Bronchial epithelial cell (primary cell): ENCODE measurements at regions not wholly inside any gene's neighbourhood (a gene's known extent, or its start where the extent isn't known, plus 50 kb on each side); places are given as distances from the start of the nearest gene placed in this dataset.
A peak's percentile ranks its signal among the peaks of the same experiment; 100 is the strongest.

Experiments
- DNase-seq: peaks from one replicate; pipeline ENCODE4 v3.0.0-alpha.2; 2010; ENCODE audit warnings: low read depth
- FAIRE-seq: peaks from 2 replicates; lab custom pipeline; 2011; peaks lifted over from hg19 to GRCh38; lab: Jason Lieb, UNC
- H3K27me3 ChIP-seq: 2 replicates; pipeline ENCODE4 v1.5.1; 2011; ENCODE audit warnings: low read length; ENCODE audit not compliant: control insufficient read depth, insufficient read depth
- H3K36me3 ChIP-seq: 2 replicates; pipeline ENCODE4 v1.5.1; 2011; ENCODE audit warnings: low read length; ENCODE audit not compliant: control insufficient read depth, insufficient read depth
- H3K4me3 ChIP-seq: 2 replicates; pipeline ENCODE4 v1.5.1; 2011; ENCODE audit warnings: mild to moderate bottlenecking, low read depth, low read length, control low read depth
- CTCF ChIP-seq: IDR thresholded peaks from 2 replicates; pipeline ENCODE4 v1.5.1; 2011; ENCODE audit warnings: mild to moderate bottlenecking, moderate library complexity, low read length, control low read depth, inconsistent platforms; ENCODE audit not compliant: insufficient read depth, severe bottlenecking

- no peak for FAIRE-seq
- peak; percentile 3 for DNase-seq
- peak; percentile 16 for TF ChIP-seq CTCF
- no peak overlapping the region for H3K4me3 ChIP-seq
- no peaks in the 10 kb centered on the region for H3K27me3 ChIP-seq
- no peaks in the 10 kb centered on the region for H3K36me3 ChIP-seq
These were observed 544.4 kb downstream of the SH2D4B start for GRCh38 chr10:81081887-81082620.

- no peak for TF ChIP-seq CTCF
- H3K36me3 ChIP-seq, result no peaks in the 10 kb centered on the region
- no peak overlapping the region for H3K4me3 ChIP-seq
- H3K27me3 ChIP-seq, result no peaks in the 10 kb centered on the region
- FAIRE-seq (no peak), DNase-seq (no peak)
These were observed 545.1 kb downstream of the SH2D4B start for GRCh38 chr10:81082621-81083376.

- DNase-seq, result no peak
- Histone ChIP-seq H3K36me3 (no peaks in the 10 kb centered on the region), H3K4me3 (no peak overlapping the region), H3K27me3 (no peaks in the 10 kb centered on the region)
- FAIRE-seq, result no peak
- TF ChIP-seq CTCF, result no peak
These were observed 555.4 kb downstream of the SH2D4B start for GRCh38 chr10:81093056-81093455.

- no peak for DNase-seq
- FAIRE-seq, result no peak
- H3K27me3 ChIP-seq, result no peaks in the 10 kb centered on the region
- no peak for TF ChIP-seq CTCF
- H3K4me3 ChIP-seq, result no peak overlapping the region
- no peaks in the 10 kb centered on the region for H3K36me3 ChIP-seq
These were observed 557.5 kb downstream of the SH2D4B start for GRCh38 chr10:81095238-81095637.

GRCh38 chr10:81096558-81096957 is 558.9 kb downstream of the SH2D4B start:
- H3K4me3 ChIP-seq, result no peak overlapping the region
- DNase-seq (no peak), FAIRE-seq (no peak)
- no peaks in the 10 kb centered on the region for H3K27me3 ChIP-seq
- TF ChIP-seq CTCF, result no peak
- H3K36me3 ChIP-seq, result no peaks in the 10 kb centered on the region
